A549 (cell line): ENCODE measurements at regions not wholly inside any gene's neighbourhood (a gene's known extent, or its start where the extent isn't known, plus 50 kb on each side); places are given as distances from the start of the nearest gene placed in this dataset.

ENCODE experiments used
- ATAC-seq, 2 experiments: fragments of 200-7000 bp in 1 of 2; fragments of >200 bp in 1 of 2; cut with Nextera tagmentation in 1 of 2; cut with Tn5 transposase in 1 of 2; 3 replicates each; pipeline versions ENCODE4 v1.8.0 to v1.9.1; 2018 to 2020; ENCODE audit warnings: mild to moderate bottlenecking in 1 of 2, moderate library complexity in 1 of 2
- CTCF ChIA-PET: fragments of 300-600 bp; sonication (Branson Sonifier 250); formaldehyde crosslinking; extraction: SDS; loops from one replicate; lab custom pipeline; 2021; ENCODE audit warnings: antibody characterized with exemption, inconsistent platforms; lab: Yijun Ruan, JAX
- POLR2A ChIA-PET: fragments of 350-600 bp; formaldehyde crosslinking; extraction: SDS; loops from one replicate; lab custom pipeline; 2021; ENCODE audit warnings: antibody characterized with exemption, inconsistent platforms; lab: Yijun Ruan, JAX
- DNase-seq, 2 experiments: peaks; one replicate each; pipeline versions ENCODE4 v3.0.0 to v3.0.0-alpha.2; 2011 to 2016; ENCODE audit warnings: low read depth in 1 of 2, low spot score in 1 of 2
- FAIRE-seq: peaks from 2 replicates; lab custom pipeline; 2011; peaks lifted over from hg19 to GRCh38; lab: Jason Lieb, UNC
- H3K27ac ChIP-seq, 2 experiments: fragments of >200 bp; sonication (Bioruptor Twin); formaldehyde crosslinking; 3 replicates each; pipeline ENCODE4 v1.5.1; 2016 to 2017
- H3K4me1 ChIP-seq: fragments of >200 bp; sonication (Bioruptor Twin); formaldehyde crosslinking; 3 replicates; pipeline ENCODE4 v1.6.1; 2016
- H3K4me2 ChIP-seq: fragments of >200 bp; sonication (Bioruptor Twin); formaldehyde crosslinking; 3 replicates; pipeline ENCODE4 v1.6.1; 2016
- H3K4me3 ChIP-seq: fragments of >200 bp; sonication (Bioruptor Twin); formaldehyde crosslinking; 3 replicates; pipeline ENCODE4 v1.5.1; 2016
- H3K9me3 ChIP-seq: fragments of >200 bp; sonication (Bioruptor Twin); formaldehyde crosslinking; 3 replicates; pipeline ENCODE4 v1.6.1; 2016
- ATOH8 ChIP-seq: fragments of 250-450 bp; sonication (Bioruptor Pico); IDR thresholded peaks from 2 replicates; pipeline ENCODE4 v1.5.0; 2020; ENCODE audit warnings: low read depth, mild to moderate bottlenecking, moderate library complexity
- BCL3 ChIP-seq: fragments of >200 bp; sonication (Bioruptor Twin); formaldehyde crosslinking; IDR thresholded peaks from 3 replicates; pipeline ENCODE4 v1.6.1; 2016
- CBX8 ChIP-seq: fragments of 200-600 bp; sonication (generic); IDR thresholded peaks from 2 replicates; pipeline ENCODE4 v1.6.1; 2016
- CHD2 ChIP-seq: fragments of 150-350 bp; IDR thresholded peaks from 2 replicates; pipeline ENCODE4 v1.6.1; 2014; ENCODE audit warnings: low read length; ENCODE audit not compliant: partially characterized antibody
- CTCF ChIP-seq: fragments of >200 bp; sonication (Bioruptor Twin); formaldehyde crosslinking; IDR thresholded peaks from 3 replicates; pipeline ENCODE4 v1.5.1; 2016
- E2F6 ChIP-seq: IDR thresholded peaks from 2 replicates; pipeline ENCODE4 v1.6.1; 2012; ENCODE audit warnings: low read depth, borderline replicate concordance
- EHMT2 ChIP-seq: fragments of 200-600 bp; sonication (generic); IDR thresholded peaks from 2 replicates; pipeline ENCODE4 v1.6.1; 2016; ENCODE audit warnings: antibody characterized with exemption, low read depth, mild to moderate bottlenecking, moderate library complexity
- ELK1 ChIP-seq: fragments of 150-350 bp; IDR thresholded peaks from 2 replicates; pipeline ENCODE4 v1.6.1; 2014; ENCODE audit warnings: low read depth, mild to moderate bottlenecking, low read length
- EP300 ChIP-seq, 2 experiments: fragments of >200 bp; sonication (Bioruptor Twin); formaldehyde crosslinking; IDR thresholded peaks; 2 replicates in 1 of 2; 3 replicates in 1 of 2; pipeline ENCODE4 v1.6.1; 2016 to 2017
- ESRRA ChIP-seq: fragments of 150-350 bp; IDR thresholded peaks from 2 replicates; pipeline ENCODE4 v1.6.1; 2014; ENCODE audit warnings: mild to moderate bottlenecking, low read length, borderline replicate concordance
- FOSB ChIP-seq: fragments of 250-450 bp; sonication (Bioruptor Pico); IDR thresholded peaks from 2 replicates; pipeline ENCODE4 v1.5.0; 2020; ENCODE audit warnings: mild to moderate bottlenecking, moderate library complexity
- FOSL2 ChIP-seq, 2 experiments: fragments of 450-650 bp in 1 of 2; fragments of >200 bp in 1 of 2; sonication (Bioruptor Twin) in 1 of 2; formaldehyde crosslinking; IDR thresholded peaks; 2 replicates each; pipeline versions ENCODE4 v1.5.0 to v1.6.1; 2016 to 2020; ENCODE audit warnings: mild to moderate bottlenecking in 1 of 2, moderate library complexity in 1 of 2
- GATA3 ChIP-seq: IDR thresholded peaks from 2 replicates; pipeline ENCODE4 v1.6.1; 2012; ENCODE audit warnings: borderline replicate concordance
- HMGXB4 ChIP-seq: fragments of 250-450 bp; sonication (Bioruptor Pico); IDR thresholded peaks from 2 replicates; pipeline ENCODE4 v1.5.0; 2021; ENCODE audit warnings: mild to moderate bottlenecking, moderate library complexity, borderline replicate concordance
- HOXA7 ChIP-seq: fragments of 250-450 bp; sonication (Bioruptor Pico); IDR thresholded peaks from 2 replicates; pipeline ENCODE4 v1.5.0; 2020; ENCODE audit warnings: mild to moderate bottlenecking, moderate library complexity
- JUN ChIP-seq, 2 experiments: fragments of >200 bp; sonication (Bioruptor Twin); formaldehyde crosslinking; IDR thresholded peaks; 2 replicates in 1 of 2; 3 replicates in 1 of 2; pipeline ENCODE4 v1.6.1; 2016 to 2017
- MAZ ChIP-seq: fragments of 150-350 bp; IDR thresholded peaks from 2 replicates; pipeline ENCODE4 v1.6.1; 2014; ENCODE audit warnings: antibody characterized with exemption, low read depth, low read length, borderline replicate concordance
- NFE2L2 ChIP-seq: fragments of 150-350 bp; conservative IDR thresholded peaks from 2 replicates; pipeline ENCODE4 v1.6.1; 2014; ENCODE audit warnings: low read length
- NPAS2 ChIP-seq: fragments of 250-450 bp; sonication (Bioruptor Pico); IDR thresholded peaks from 2 replicates; pipeline ENCODE4 v1.8.0; 2022; ENCODE audit warnings: mild to moderate bottlenecking, moderate library complexity, borderline replicate concordance
- PBX3 ChIP-seq: IDR thresholded peaks from 2 replicates; pipeline ENCODE4 v1.6.1; 2012
- PHF8 ChIP-seq: fragments of 200-600 bp; sonication (generic); IDR thresholded peaks from 2 replicates; pipeline ENCODE4 v1.6.1; 2016; ENCODE audit warnings: low read depth, mild to moderate bottlenecking, antibody characterized with exemption, moderate library complexity, borderline replicate concordance
- RCOR1 ChIP-seq: fragments of 150-350 bp; IDR thresholded peaks from 2 replicates; pipeline ENCODE4 v1.6.1; 2014; ENCODE audit warnings: antibody characterized with exemption, low read length, low read depth
- RFX5 ChIP-seq: fragments of 450-650 bp; IDR thresholded peaks from 2 replicates; pipeline ENCODE4 v1.7.1; 2014; ENCODE audit warnings: antibody characterized with exemption, mild to moderate bottlenecking, moderate library complexity
- SREBF2 ChIP-seq: fragments of 450-650 bp; IDR thresholded peaks from 2 replicates; pipeline ENCODE4 v1.6.1; 2014; ENCODE audit warnings: mild to moderate bottlenecking, moderate library complexity
- ZNF302 ChIP-seq: fragments of 250-450 bp; sonication (Bioruptor Pico); IDR thresholded peaks from 2 replicates; pipeline ENCODE4 v1.9.0; 2021; ENCODE audit warnings: inconsistent platforms, mild to moderate bottlenecking, moderate library complexity
- ZSCAN20 ChIP-seq: fragments of 250-450 bp; sonication (Bioruptor Pico); IDR thresholded peaks from 2 replicates; pipeline ENCODE4 v1.8.0; 2022; ENCODE audit warnings: mild to moderate bottlenecking, moderate library complexity
- WGBS: methylation state at CpG from one replicate; pipeline ENCODE4 v1.1.6; 2017; ENCODE audit errors: missing lambda C conversion rate; 5-methylcytosine and 5-hydroxymethylcytosine counted together

GRCh38 chr13:44120849-44121755 is 241.4 kb downstream of the LACC1 start:
- FAIRE-seq, result no peak
- peaks cover 14% of the 10 kb centered on the region; the same call in 2 of the 3 replicates for H3K9me3 ChIP-seq
- no peak for DNase-seq
- no peak for TF ChIP-seq ESRRA
- TF ChIP-seq EHMT2, result no peak
- no peak for TF ChIP-seq HMGXB4 (CRISPR knock-in tag)
- TF ChIP-seq RFX5, result no peak
- no peak for TF ChIP-seq NFE2L2
- TF ChIP-seq NPAS2, result no peak
- TF ChIP-seq RCOR1, result no peak
- no peak for TF ChIP-seq JUN (IDR thresholded peaks at IDR 0.05)
- TF ChIP-seq GATA3, result no peak
- no peak for TF ChIP-seq E2F6
- TF ChIP-seq HOXA7 (CRISPR knock-in tag), result no peak
- TF ChIP-seq CBX8, result no peak
- TF ChIP-seq MAZ, result no peak
- TF ChIP-seq ELK1, result no peak
- no peak for TF ChIP-seq CHD2
- no peak for TF ChIP-seq PHF8
- no peak for TF ChIP-seq FOSL2 (IDR thresholded peaks at IDR 0.05)
- no peak for TF ChIP-seq FOSL2 (CRISPR knock-in tag; IDR thresholded peaks at IDR 0.05)
- no peak for TF ChIP-seq EP300 (IDR thresholded peaks at IDR 0.05)
- no peak for ATAC-seq
- no peak overlapping the region for H3K4me2 ChIP-seq
- H3K4me3 ChIP-seq, result no peak overlapping the region
- WGBS, result 89% methylated on average over 9 of the region's 9 CpGs
- H3K27ac ChIP-seq, result no peak overlapping the region
- ChIA-PET POLR2A (no interaction called here), CTCF (no interaction called here)
- H3K4me1 ChIP-seq, result peaks cover 6% of the 10 kb centered on the region; the same call in 1 of the 3 replicates

- H3K4me3 ChIP-seq, result no peak overlapping the region
- 93% methylated on average over 1 of the region's 1 CpG for whole genome bisulfite sequencing
- FAIRE-seq (no peak), ATAC-seq (no peak), DNase-seq (no peak)
- no peak overlapping the region for H3K27ac ChIP-seq
- ChIA-PET CTCF (interaction anchor here (1.0 kb wide), 1 partner anchor 74 kb away, joined by 3 read pairs; no protein-coding TSS in a partner anchor), POLR2A (no interaction called here)
- H3K9me3 ChIP-seq, result peaks cover 14% of the 10 kb centered on the region; the same call in 2 of the 3 replicates
- no peak overlapping the region for H3K4me2 ChIP-seq
- H3K4me1 ChIP-seq, result no peaks in the 10 kb centered on the region
- TF ChIP-seq CTCF (no peak), ESRRA (no peak), CBX8 (no peak), PBX3 (no peak), SREBF2 (no peak), ZSCAN20 (CRISPR knock-in tag) (no peak), ZNF302 (CRISPR knock-in tag) (no peak), FOSB (CRISPR knock-in tag) (no peak), BCL3 (no peak), ATOH8 (CRISPR knock-in tag) (no peak)
Observed at GRCh38 chr13:44124352-44124751, 244.6 kb downstream of the LACC1 start.
